ENCODE measurements at regions not wholly inside any gene's neighbourhood (a gene's known extent, or its start where the extent isn't known, plus 50 kb on each side); places are given as distances from the start of the nearest gene placed in this dataset.

DNA sequence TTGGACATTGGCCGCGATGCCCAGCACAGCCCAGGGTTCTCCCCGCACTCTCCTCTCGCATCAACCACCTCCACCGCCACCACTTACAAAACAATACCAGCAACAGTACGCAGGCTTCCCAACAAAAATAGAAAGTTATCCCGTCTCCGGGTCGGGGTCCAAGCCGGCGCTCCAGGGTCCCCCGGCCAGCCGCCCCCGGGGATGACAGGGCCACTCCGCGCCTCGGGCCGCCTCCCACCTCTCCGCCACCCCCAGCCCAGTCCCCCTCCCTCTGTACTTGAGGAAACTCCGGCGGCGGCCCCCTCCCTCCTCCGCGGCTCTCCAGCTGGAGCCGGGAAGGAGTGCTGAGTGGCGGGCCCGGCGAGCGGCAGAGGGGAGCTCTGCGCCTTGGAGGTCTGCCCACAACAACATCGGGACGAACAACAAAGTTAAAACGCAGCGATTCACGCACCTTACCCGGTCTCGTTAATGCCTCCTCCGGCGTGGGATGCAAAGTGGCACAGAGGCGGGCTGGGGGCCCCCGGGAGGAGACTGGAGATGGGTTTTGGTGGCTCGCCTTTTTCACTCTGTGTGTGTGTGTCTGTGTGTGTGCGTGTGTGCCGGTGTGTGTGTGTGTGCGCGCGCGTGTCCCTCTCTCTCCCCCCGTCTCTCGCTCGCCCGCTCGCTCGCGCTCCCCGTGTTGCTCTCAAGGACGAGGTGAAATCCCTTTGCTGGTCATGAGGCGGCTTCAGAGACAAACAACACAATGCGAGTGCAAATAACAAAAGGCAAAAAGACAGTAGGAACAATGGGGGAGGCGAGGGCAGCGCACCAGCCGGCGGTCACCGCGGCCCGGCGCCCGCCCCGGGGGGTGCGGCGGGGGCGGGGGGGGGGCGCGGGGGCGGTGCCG, 386.8 kb downstream of the BCAT1 start:
- peak; percentile 60 to 75 (median 73) for DNase-seq (ENCODE audit: low read depth in 4 of 4, low spot score in 3 of 4)

- DNase-seq (ENCODE audit: low read depth in 4 of 4, low spot score in 3 of 4) = peak in 2 of 4 donors; percentile 33 to 34
These were observed 387.5 kb downstream of the BCAT1 start for GRCh38 chr12:24561411-24561871.

GRCh38 chr12:24560831-24561271, 388.1 kb downstream of the BCAT1 start:
- no peak for DNase-seq (ENCODE audit: low read depth in 4 of 4, low spot score in 3 of 4)

- DNase-seq (ENCODE audit: low read depth in 4 of 4, low spot score in 3 of 4) = no peak
These were observed 388.6 kb downstream of the BCAT1 start for GRCh38 chr12:24560192-24560775.

DNA sequence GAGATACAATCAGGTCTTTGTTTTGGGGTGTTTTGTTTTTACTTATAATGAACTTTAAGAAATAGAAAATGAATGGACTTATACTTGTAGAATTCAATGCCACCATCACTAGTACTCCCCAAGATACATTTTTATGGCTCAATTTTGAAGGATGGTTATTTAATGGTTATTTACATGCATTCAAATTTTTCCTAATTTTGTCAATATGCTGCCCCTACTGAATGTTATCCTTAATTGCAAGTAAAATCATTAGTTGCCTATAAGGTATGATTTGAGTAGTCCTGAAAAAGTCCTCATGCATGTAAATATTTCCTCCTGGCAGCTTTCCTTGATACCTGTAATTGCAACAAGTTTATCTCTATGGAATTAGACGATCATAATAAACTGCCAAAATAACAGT, 391.2 kb downstream of the BCAT1 start:
- no peak for DNase-seq (ENCODE audit: low read depth in 4 of 4, low spot score in 3 of 4)

- DNase-seq (ENCODE audit: low read depth in 4 of 4, low spot score in 3 of 4) = no peak
These were observed 393.2 kb downstream of the BCAT1 start for GRCh38 chr12:24555730-24556129.

GRCh38 chr12:24554612-24555295, 394.1 kb downstream of the BCAT1 start:
- DNase-seq (ENCODE audit: low read depth in 4 of 4, low spot score in 3 of 4) = no peak

DNA sequence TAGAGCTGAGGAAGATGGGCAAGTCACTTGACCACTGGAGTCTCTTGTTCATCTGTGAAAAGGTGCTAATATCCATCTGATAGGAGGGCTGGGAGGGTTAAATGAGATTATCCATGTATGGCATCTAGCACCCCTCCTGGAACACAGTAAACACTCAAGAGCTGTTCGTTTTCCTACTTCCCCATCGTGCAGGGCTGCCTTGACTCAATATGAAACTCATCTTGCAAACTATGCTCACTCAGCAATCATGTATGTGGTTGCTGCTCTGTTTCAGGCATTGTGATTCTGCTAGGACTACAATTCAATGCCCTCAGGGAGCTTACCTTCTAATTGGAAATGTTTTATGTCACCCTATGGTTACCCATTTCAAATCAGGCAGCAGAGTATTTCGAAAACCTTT, 395.6 kb downstream of the BCAT1 start:
- DNase-seq (ENCODE audit: low read depth in 4 of 4, low spot score in 3 of 4) = no peak

DNA sequence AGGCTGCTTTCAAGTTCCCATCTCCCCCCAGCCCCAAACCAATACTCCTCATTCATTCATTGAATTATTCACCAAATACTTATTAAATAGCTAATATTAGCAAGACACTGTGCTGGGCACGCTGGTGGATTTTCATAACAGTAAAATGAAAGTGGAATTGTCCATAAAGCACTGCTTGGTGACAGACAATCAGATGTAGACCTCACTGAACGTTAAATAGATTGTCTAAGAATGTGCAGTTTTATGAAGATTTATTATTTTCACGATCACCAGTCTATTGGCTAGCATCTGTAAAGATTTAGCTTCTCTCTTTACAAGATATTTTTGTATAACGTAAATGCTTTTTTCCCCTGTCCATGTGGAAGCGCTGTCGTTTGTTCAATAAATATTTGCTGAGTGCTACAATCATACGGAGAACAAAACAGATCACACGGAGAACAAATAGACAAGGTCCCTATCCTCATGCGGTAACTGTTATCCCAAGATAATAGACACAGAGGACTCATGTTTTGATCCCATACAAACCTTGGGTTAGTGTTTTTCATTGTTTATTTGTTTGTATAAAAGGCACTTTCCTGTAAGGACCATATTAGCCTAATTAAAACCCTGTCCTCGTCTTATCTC, 397.6 kb downstream of the BCAT1 start:
- no peak for DNase-seq (ENCODE audit: low read depth in 4 of 4, low spot score in 3 of 4)

DNA sequence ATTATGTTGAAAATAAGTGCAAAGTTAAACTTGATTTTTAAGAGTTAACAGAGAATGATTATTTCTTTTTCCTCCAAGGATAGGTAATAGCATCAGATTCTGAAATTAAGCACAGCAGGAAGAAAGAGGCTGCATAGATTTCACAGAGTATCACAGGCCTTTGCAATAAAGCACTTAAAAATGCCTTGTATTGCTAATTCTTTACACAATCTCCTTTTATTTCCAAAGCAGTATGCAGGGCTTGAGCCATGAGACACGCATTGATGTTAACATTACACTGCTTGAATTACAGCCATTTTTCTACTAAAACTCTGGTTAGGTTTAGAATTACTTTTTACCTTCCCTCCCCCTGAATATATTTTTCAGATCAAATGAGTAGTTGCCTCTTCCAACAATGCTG, 398.3 kb downstream of the BCAT1 start:
- DNase-seq (ENCODE audit: low read depth in 4 of 4, low spot score in 3 of 4) = no peak

- no peak for DNase-seq (ENCODE audit: low read depth in 4 of 4, low spot score in 3 of 4)
These were observed 402.2 kb downstream of the BCAT1 start for GRCh38 chr12:24546661-24547060.

- DNase-seq (ENCODE audit: low read depth in 4 of 4, low spot score in 3 of 4) = no peak
These were observed 402.8 kb downstream of the BCAT1 start for GRCh38 chr12:24546084-24546483.

- no peak for DNase-seq (ENCODE audit: low read depth in 4 of 4, low spot score in 3 of 4)
These were observed 404.5 kb downstream of the BCAT1 start for GRCh38 chr12:24544368-24544767.

DNA sequence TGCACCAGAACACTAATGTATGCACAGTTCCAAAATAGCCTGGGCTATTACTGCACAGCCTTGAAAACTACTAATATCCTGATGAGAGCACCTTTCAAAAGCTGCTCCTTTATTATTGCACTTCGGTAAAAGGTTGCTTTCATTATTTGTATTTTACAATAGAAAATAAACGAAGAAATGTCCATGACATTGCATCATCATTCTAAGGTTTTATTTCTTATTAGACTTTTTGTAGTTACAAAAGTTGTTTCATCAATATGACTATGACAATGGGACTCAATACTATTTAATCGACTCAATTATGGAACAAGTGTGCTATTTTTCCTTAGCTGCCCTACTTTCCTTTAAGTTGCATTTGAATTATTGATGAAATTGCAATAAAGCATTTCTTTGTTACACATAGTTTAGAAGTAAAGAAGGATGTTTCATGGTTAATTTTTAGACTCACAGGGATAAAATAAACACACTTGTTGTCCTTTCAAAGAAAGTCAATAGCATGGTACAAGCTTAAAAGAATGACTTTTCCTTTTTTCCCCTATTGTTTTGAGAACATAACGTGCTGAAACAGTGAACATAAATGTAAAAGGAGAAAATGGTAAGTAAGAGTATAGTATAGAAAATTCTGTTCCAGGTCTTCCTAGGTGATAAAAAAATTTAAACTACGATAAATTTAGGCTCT, 407.6 kb downstream of the BCAT1 start:
- DNase-seq (ENCODE audit: low read depth in 4 of 4, low spot score in 3 of 4) = no peak

- DNase-seq (ENCODE audit: low read depth in 4 of 4, low spot score in 3 of 4) = no peak
These were observed 409.3 kb downstream of the BCAT1 start for GRCh38 chr12:24539646-24540045.

DNA sequence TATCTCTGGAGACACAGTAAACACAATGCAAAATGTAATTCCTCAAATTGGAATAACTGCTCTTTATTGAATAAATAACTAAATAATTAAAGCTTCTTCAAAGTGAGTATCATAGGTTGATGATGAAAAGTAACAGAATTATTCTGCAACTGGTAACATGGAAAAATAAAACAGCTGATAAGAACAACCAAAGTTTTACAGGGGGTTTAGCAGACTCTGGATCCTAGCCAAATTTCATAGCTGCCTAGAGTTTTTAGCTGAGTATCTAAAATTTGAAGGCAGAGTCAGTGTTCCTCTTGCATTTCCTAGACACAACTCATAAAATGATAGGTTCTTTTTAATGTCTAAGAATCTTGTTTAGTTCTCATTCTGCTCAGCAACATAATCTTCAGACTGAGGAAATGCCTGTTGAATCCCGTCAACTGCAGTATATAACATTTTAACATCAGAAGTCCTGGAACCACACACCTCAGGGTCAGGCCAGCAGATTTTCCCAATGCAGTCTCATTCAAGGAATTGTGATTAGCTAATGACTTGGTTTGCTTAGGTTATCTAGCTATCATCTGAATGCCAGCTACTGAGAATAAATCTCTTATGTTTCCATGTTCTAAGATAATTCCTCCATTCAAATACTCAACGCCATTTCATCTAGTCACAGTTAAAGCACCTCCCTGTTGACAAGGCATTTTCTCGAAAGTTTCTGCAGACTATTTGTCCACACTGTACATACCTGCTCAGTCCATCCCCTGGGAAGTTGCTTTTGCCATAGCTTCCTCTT, 411.6 kb downstream of the BCAT1 start:
- no peak for DNase-seq (ENCODE audit: low read depth in 4 of 4, low spot score in 3 of 4)

DNA sequence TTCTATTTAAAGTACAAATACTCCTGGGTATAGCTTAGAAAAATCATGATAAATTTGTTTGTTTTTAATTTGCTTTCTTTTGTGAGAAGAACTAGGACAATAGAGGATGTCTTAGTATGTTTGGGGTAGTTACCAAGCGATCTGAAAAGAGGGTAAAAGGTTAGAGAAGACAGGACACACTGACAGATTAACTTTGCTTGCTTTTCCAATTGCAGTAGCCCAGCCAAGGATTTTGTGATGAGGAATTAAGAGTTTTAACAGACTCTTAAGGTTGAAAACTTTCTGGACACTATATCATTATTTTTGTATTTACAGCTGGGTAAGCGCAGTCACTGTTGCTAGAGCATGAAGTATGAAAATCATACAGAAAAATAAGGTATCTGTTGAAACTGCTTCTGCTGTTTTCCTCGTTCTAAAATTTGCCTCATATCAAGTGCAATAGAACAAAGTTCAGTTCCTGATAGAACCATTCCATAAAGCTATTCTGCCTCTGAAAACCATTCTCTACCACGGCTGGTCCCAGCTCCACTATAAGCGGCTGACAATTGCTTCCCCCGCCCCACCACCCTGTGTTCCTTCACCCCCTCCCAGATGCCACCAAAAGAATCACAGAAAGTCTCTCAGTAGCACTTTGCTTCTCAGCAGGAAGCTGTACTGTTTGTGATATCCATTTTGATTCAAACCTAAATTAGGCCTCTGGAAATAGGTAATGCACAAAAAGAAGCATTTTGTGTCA, 413.4 kb downstream of the BCAT1 start:
- DNase-seq (ENCODE audit: low read depth in 4 of 4, low spot score in 3 of 4) = no peak

DNA sequence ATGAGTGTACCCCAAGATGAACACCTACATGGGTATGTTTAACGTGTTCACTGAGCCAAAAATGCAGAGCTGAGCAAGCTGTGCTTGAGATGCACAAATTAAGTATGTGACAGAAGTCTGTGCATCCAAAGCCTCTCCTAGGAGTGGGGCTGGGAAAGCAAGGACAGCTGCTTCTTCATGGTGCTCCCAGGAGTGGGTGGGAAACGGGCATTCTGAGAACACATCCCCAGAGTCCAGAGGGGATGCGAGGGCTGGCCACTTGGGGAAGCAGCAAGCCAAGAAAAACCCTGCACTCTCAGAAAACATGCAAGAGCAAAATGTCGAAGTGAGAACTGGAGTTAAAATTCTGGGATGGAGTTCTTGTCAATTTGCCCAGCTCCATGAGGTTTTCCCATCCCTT, 414.3 kb downstream of the BCAT1 start:
- no peak for DNase-seq (ENCODE audit: low read depth in 4 of 4, low spot score in 3 of 4)

- DNase-seq (ENCODE audit: low read depth in 4 of 4, low spot score in 3 of 4) = no peak
These were observed 415.1 kb downstream of the BCAT1 start for GRCh38 chr12:24533716-24534352.

Data from left renal pelvis (tissue), 4 donors.